GM12865 (cell line): ENCODE measurements at regions not wholly inside any gene's neighbourhood (a gene's known extent, or its start where the extent isn't known, plus 50 kb on each side); places are given as distances from the start of the nearest gene placed in this dataset.

ENCODE experiments used
- DNase-seq: peaks from one replicate; pipeline ENCODE4 v3.0.0; 2010; ENCODE audit warnings: low read depth
- H3K4me3 ChIP-seq: 2 replicates; pipeline ENCODE4 v1.5.1; 2011; ENCODE audit warnings: mild to moderate bottlenecking, low read depth, low read length, control low read depth
- TF ChIP-seq, protein P1 (sequence below): IDR thresholded peaks from 2 replicates; pipeline ENCODE4 v1.5.1; 2011; ENCODE audit warnings: low read length, control low read depth, low read depth, inconsistent platforms; ENCODE audit not compliant: insufficient read depth; ENCODE audit errors: missing control alignments

DNA sequence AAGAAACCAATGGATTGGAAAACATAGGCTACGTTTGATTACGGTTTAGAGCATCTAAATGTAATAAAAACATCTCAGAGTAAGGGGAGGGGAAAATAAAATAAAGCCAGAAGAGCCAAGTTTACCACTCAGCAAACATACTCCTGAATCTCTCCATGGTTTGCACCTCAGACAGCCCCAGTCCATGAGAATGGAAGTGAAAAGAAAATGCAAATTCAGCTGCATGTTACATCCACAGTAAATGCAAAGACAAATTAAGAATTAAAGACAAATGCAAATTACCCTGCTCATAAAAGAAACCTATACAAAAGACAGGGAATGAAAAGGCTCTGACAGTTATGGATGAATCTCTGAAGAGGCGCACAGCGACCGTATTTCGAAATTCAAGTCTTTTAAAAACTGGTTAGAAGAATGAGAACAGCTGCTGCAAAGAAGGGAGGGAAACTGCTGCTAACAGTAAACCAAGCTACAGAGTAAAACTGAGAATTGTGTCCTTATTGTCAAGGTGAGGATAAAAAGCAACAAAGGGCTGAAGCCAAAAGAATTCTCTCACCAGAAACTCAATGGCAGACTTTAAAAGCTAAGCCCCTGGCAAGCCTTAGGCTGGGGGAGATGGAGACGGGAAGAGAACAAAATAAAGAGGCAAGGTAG is 197.9 kb upstream of the ACVR2A start:
- no peak for DNase-seq
- TF ChIP-seq, protein P1, sequence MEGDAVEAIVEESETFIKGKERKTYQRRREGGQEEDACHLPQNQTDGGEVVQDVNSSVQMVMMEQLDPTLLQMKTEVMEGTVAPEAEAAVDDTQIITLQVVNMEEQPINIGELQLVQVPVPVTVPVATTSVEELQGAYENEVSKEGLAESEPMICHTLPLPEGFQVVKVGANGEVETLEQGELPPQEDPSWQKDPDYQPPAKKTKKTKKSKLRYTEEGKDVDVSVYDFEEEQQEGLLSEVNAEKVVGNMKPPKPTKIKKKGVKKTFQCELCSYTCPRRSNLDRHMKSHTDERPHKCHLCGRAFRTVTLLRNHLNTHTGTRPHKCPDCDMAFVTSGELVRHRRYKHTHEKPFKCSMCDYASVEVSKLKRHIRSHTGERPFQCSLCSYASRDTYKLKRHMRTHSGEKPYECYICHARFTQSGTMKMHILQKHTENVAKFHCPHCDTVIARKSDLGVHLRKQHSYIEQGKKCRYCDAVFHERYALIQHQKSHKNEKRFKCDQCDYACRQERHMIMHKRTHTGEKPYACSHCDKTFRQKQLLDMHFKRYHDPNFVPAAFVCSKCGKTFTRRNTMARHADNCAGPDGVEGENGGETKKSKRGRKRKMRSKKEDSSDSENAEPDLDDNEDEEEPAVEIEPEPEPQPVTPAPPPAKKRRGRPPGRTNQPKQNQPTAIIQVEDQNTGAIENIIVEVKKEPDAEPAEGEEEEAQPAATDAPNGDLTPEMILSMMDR: no peak
- no peak overlapping the region for H3K4me3 ChIP-seq

DNA sequence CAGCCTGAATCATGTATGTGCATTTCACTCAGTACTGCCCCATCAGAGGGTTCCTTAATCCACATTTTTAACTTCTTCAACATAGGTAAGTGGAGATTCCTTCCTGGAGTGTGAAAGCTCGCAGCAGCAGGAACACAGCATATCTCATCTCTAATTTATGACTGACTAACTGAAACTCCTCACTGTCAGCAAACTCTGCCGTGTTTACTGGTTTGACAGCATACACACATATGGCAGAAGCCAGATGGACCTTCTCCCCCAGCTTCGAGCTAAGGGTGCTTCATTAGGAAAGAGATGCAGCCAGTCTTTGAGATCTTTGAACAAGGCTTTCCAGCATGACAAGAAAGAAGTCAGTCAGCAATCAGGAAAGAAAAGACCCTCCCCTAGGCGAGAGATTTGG is 200.3 kb upstream of the ACVR2A start:
- DNase-seq: no peak
- no peak overlapping the region for H3K4me3 ChIP-seq
- TF ChIP-seq, protein P1: no peak

DNA sequence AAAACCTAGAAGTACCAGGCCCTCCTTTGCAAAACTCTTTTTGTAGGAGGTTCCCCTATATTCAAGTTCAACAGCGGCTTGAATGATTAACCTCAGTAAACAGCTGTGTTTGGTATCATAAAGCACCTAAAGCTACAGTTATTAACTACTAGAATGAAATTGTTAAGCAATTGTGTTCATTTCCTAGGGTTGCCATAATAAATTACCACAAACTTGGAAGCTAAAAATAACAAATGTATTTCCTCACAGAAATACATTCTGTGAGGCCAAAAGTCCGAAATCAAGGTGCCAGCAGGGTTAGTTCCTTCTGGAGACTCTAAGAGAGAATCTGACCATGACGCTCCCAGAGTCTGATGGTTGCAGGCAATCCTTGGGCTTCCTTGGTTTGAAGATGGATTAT is 202.1 kb upstream of the ACVR2A start:
- no peak for DNase-seq
- TF ChIP-seq, protein P1: no peak

DNA sequence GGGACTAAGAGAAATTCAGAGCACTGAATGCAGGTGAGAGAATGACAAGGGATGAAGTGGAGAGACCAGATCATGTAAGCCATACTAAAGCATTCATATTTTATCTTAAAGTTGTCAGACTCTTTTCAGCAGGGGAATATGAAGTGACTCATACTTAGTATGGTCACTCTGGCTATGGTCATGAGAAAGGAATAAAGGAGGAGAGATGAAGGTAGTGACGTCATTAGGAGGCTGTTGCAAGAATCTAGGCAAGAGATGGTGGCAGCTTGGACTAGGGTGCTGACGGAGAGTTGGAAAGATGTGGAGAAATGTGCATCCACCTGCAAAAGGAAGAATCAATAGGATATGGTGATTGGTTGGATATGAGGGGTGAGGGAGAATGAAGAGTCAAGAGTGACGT is 203.2 kb upstream of the ACVR2A start:
- TF ChIP-seq, protein P1: no peak
- H3K4me3 ChIP-seq: no peak overlapping the region
- DNase-seq: no peak

More for the DNA sequence above, 202.1 kb upstream of the ACVR2A start:
- no peak overlapping the region for H3K4me3 ChIP-seq

DNA sequence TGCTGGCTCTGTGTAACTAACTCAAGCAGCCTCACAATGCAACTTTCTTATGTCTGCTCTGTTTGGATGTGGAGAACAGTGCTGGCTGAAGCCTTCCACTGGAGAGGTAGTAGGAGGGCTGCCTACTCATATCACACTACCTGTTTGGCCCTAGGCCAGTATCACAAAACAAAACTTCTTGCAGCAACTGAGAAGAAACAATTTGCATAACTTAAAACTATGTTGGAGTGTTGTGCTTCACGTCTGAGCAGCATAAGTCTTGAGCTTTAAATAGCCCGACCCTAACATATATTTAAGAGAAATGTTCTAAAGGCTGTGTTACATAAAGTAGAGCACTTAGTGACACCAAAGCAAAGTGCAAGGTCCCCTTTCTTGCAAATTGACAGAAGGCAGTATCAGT is 204.9 kb upstream of the ACVR2A start:
- DNase-seq: peak; percentile 91
- H3K4me3 ChIP-seq: no peak overlapping the region
- TF ChIP-seq, protein P1: no peak

DNA sequence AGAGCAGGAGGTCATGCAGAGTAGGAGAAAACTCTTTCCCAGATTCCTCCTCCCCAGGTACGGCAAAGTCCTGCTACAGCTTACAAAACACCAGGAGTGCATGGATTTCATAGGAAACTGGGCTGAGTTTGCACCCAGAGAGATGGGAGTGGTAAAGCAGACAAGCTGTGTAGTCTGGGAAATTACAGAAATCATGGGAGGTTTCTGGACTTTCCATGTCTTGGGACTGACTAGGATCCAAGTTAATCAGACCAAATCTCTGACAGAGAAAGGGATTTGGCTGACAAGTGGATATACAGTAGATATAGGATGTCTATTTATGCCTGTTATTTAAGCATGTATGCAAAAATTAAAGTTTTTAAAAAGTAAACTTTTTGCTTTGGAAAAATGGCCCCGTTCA is 205.4 kb upstream of the ACVR2A start:
- no peak overlapping the region; the same call in 1 of the 2 replicates for H3K4me3 ChIP-seq
- TF ChIP-seq, protein P1: no peak
- DNase-seq: no peak

DNA sequence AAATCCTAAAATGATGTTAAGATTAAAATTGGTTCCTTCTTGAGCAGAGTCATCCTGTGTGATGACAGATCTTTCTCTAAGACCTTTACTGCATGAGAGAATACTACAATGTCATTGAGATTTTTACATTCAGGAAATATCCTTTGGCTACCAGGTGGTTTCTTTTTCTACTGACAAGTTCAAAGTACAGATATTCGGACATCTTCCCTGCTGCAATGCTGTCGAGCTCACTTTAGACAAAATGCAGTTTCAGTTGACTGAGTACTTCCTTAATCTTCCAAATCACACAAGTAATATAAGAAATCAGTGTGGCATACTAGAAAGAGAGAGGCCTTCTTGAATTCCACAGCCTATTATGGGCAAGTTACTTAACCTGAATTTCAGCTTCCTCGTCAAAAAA is 207.9 kb upstream of the ACVR2A start:
- TF ChIP-seq, protein P1: no peak
- H3K4me3 ChIP-seq: no peak overlapping the region
- peak; percentile 50 for DNase-seq
